GM12878 (cell line): ENCODE measurements at regions not wholly inside any gene's neighbourhood (a gene's known extent, or its start where the extent isn't known, plus 50 kb on each side); places are given as distances from the start of the nearest gene placed in this dataset.

Experiments
- ATAC-seq: fragments of 200-7000 bp; cut with Tn5 transposase; 3 replicates; pipeline ENCODE4 v1.9.1; 2020; ENCODE audit warnings: mild to moderate bottlenecking, moderate library complexity
- BruUV-seq: library from RNA; stranded (reverse); fragments of 400-500 nt; replicated peaks from 2 replicates; lab custom pipeline; 2021; lab: Mats Ljungman, UMichigan
- CTCF ChIA-PET: fragments of 300-600 bp; sonication (Branson Sonifier 250); formaldehyde crosslinking; extraction: SDS; loops from one replicate; lab custom pipeline; 2021; ENCODE audit warnings: inconsistent platforms; lab: Yijun Ruan, JAX
- POLR2A ChIA-PET: fragments of 350-600 bp; formaldehyde crosslinking; extraction: SDS; loops from one replicate; lab custom pipeline; 2021; ENCODE audit warnings: inconsistent platforms; lab: Charles Lee
- RAD21 ChIA-PET: fragments of 300-600 bp; sonication (Branson Sonifier 250); formaldehyde crosslinking; loops from one replicate; lab custom pipeline; 2023; ENCODE audit warnings: antibody characterized with exemption; ENCODE audit not compliant: unreplicated experiment; lab: Charles Lee
- SMC1A ChIA-PET: fragments of 300-600 bp; sonication (Branson Sonifier 250); formaldehyde crosslinking; loops from one replicate; lab custom pipeline; 2023; ENCODE audit not compliant: unreplicated experiment, uncharacterized antibody; lab: Charles Lee
- DNase-seq: peaks from one replicate; pipeline ENCODE4 v3.0.0-alpha.2; 2011; ENCODE audit warnings: low read depth, low spot score
- FAIRE-seq: peaks from 3 replicates; lab custom pipeline; 2011; peaks lifted over from hg19 to GRCh38; lab: Jason Lieb, UNC
- H2AFZ ChIP-seq: 2 replicates; pipeline ENCODE4 v1.6.0; 2011; ENCODE audit warnings: low read depth, low read length, control low read depth; ENCODE audit not compliant: control insufficient read depth
- H3K27ac ChIP-seq: 2 replicates; pipeline ENCODE4 v1.5.1; 2011; ENCODE audit warnings: control low read depth; ENCODE audit not compliant: control insufficient read depth, insufficient read depth
- H3K27me3 ChIP-seq, 2 experiments: replicated peaks in 1 of 2; 2 replicates each; pipeline versions ENCODE4 v1.6.0 to v1.6.1; 2011; ENCODE audit warnings: low read length in 1 of 2; ENCODE audit not compliant: control insufficient read depth in 2 of 2, insufficient read depth in 2 of 2
- H3K36me3 ChIP-seq, 2 experiments: 2 replicates each; pipeline ENCODE4 v1.5.1; 2011; ENCODE audit warnings: low read length in 1 of 2; ENCODE audit not compliant: control insufficient read depth in 2 of 2, insufficient read depth in 2 of 2
- H3K4me1 ChIP-seq: 2 replicates; pipeline ENCODE4 v1.6.1; 2011; ENCODE audit warnings: mild to moderate bottlenecking, low read length, moderate library complexity, mixed read lengths; ENCODE audit not compliant: control insufficient read depth, insufficient read depth
- H3K4me2 ChIP-seq: 2 replicates; pipeline ENCODE4 v1.6.0; 2011; ENCODE audit warnings: control low read depth; ENCODE audit not compliant: control insufficient read depth, insufficient read depth
- H3K4me3 ChIP-seq: fragments of 200-600 bp; sonication (generic); 2 replicates; pipeline ENCODE4 v1.5.1; 2016
- H3K79me2 ChIP-seq: 2 replicates; pipeline ENCODE4 v1.6.0; 2011; ENCODE audit warnings: low read length; ENCODE audit not compliant: control insufficient read depth, insufficient read depth
- H3K9ac ChIP-seq: 2 replicates; pipeline ENCODE4 v1.8.0; 2011; ENCODE audit warnings: low read length, control low read depth, mixed read lengths; ENCODE audit not compliant: control insufficient read depth, insufficient read depth
- H3K9me3 ChIP-seq: replicated peaks from 3 replicates; pipeline ENCODE4 v1.5.1; 2011; ENCODE audit warnings: mild to moderate bottlenecking, low read length; ENCODE audit not compliant: control insufficient read depth, insufficient read depth
- H4K20me1 ChIP-seq: 2 replicates; pipeline ENCODE4 v1.6.0; 2011; ENCODE audit not compliant: control insufficient read depth, insufficient read depth
- ASH2L ChIP-seq: fragments of 300-600, 200-600 bp; sonication (generic); IDR thresholded peaks from 2 replicates; pipeline ENCODE4 v1.6.1; 2017; ENCODE audit warnings: low read depth, mild to moderate bottlenecking, borderline replicate concordance
- CREM ChIP-seq: IDR thresholded peaks from 2 replicates; pipeline ENCODE4 v1.6.1; 2014; ENCODE audit warnings: antibody characterized with exemption, low read depth
- ETV6 ChIP-seq, 2 experiments: fragments of 450-650 bp in 1 of 2; IDR thresholded peaks in 1 of 2; conservative IDR thresholded peaks in 1 of 2; 2 replicates each; pipeline ENCODE4 v1.6.1; 2014; ENCODE audit warnings: antibody characterized with exemption in 1 of 2, borderline replicate concordance in 1 of 2, low read depth in 1 of 2, mild to moderate bottlenecking in 1 of 2, moderate library complexity in 1 of 2
- JUND ChIP-seq: IDR thresholded peaks from 2 replicates; pipeline ENCODE4 v1.6.1; 2012; ENCODE audit warnings: low read depth, mild to moderate bottlenecking, low read length, improper control_type of control experiment, moderate library complexity
- MEF2B ChIP-seq: fragments of 450-650 bp; IDR thresholded peaks from 2 replicates; pipeline ENCODE4 v1.6.1; 2018; ENCODE audit warnings: mild to moderate bottlenecking, moderate library complexity; ENCODE audit not compliant: partially characterized antibody, poor library complexity, severe bottlenecking
- MTA2 ChIP-seq: fragments of 450-650 bp; IDR thresholded peaks from 2 replicates; pipeline ENCODE4 v1.6.1; 2016; ENCODE audit warnings: low read depth, mild to moderate bottlenecking, moderate library complexity
- NFYA ChIP-seq: IDR thresholded peaks from 2 replicates; pipeline ENCODE4 v1.6.1; 2011; ENCODE audit warnings: low read depth, mild to moderate bottlenecking, low read length, improper control_type of control experiment, borderline replicate concordance
- NFYB ChIP-seq: IDR thresholded peaks from 2 replicates; pipeline ENCODE4 v1.6.1; 2011; ENCODE audit warnings: low read depth, mild to moderate bottlenecking, low read length, improper control_type of control experiment, moderate library complexity; ENCODE audit not compliant: insufficient read depth
- POLR2AphosphoS2 ChIP-seq: IDR thresholded peaks from 2 replicates; pipeline ENCODE4 v1.6.1; 2011; ENCODE audit warnings: low read depth, mild to moderate bottlenecking, low read length, improper control_type of control experiment, moderate library complexity
- RB1 ChIP-seq: fragments of 450-650 bp; formaldehyde crosslinking; IDR thresholded peaks from 2 replicates; pipeline ENCODE4 v1.6.1; 2017; ENCODE audit warnings: mild to moderate bottlenecking, borderline replicate concordance
- SREBF1 ChIP-seq: IDR thresholded peaks from 2 replicates; pipeline ENCODE4 v1.6.1; 2012; ENCODE audit warnings: mild to moderate bottlenecking, low read length
- STAT3 ChIP-seq: IDR thresholded peaks from 2 replicates; pipeline ENCODE4 v1.6.1; 2011; ENCODE audit warnings: low read depth, low read length, improper control_type of control experiment
- TCF7 ChIP-seq: IDR thresholded peaks from 2 replicates; pipeline ENCODE4 v1.6.1; 2014; ENCODE audit warnings: antibody characterized with exemption, borderline replicate concordance
- WGBS: methylation state at CpG from one replicate; pipeline ENCODE4 v1.1.6; 2016; ENCODE audit warnings: low lambda C conversion rate; ENCODE audit not compliant: insufficient replicate concordance, insufficient coverage; ENCODE audit errors: missing lambda C conversion rate; 5-methylcytosine and 5-hydroxymethylcytosine counted together
- in situ Hi-C: fragments of 300-500 bp; cut with MboI; formaldehyde crosslinking; loops from 9 replicates; pipeline ENCODE4 v1.14.3; 2018; ENCODE audit warnings: mixed read lengths
- intact Hi-C: fragments of 100-400 bp; cut with micrococcal nuclease; formaldehyde crosslinking; loops from one replicate; pipeline ENCODE4 v1.14.2; 2022; ENCODE audit not compliant: unreplicated experiment
- TF ChIP-seq, protein P1 (sequence below): fragments of 450-650 bp; IDR thresholded peaks from 2 replicates; pipeline ENCODE4 v1.6.1; 2018; ENCODE audit warnings: borderline replicate concordance, mild to moderate bottlenecking; ENCODE audit not compliant: partially characterized antibody
- TF ChIP-seq, protein P2 (sequence below): fragments of 450-650 bp; IDR thresholded peaks from 2 replicates; pipeline ENCODE4 v1.6.1; 2017; ENCODE audit warnings: mild to moderate bottlenecking, moderate library complexity

DNA sequence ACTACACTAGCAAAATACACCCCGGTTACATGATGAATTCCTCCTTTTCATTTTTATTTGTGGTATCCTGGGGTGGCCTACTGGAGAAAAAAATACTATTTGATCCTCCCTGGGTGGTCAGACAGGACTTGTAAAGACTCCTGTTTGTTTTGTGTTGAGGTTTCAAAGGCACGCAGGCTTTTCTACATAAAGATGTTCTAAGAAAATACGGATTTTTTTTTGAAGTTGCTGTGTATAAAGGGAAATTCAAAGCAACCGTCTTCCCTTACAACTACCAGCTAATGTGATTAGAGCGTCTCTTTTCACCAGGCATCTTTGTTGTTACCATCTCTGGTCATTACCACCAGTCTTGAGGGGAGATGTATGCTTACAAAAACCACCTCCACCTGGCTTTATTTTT, 187.1 kb downstream of the SOX4 start:
- RAD21 ChIA-PET, result no interaction called here
- DNase-seq (no peak), ATAC-seq (no peak), FAIRE-seq (no peak)
- no peaks in the 10 kb centered on the region for H3K79me2 ChIP-seq
- intact Hi-C loops, result no loop called here
- CTCF ChIA-PET, result no interaction called here
- H3K27ac ChIP-seq, result no peak overlapping the region
- no peak overlapping the region for H3K4me3 ChIP-seq
- in situ Hi-C loops, result no loop called here
- H3K9me3 ChIP-seq, result no peaks in the 10 kb centered on the region
- no peaks in the 10 kb centered on the region for H3K36me3 ChIP-seq
- BruUV-seq, result no TSS peak
- H3K4me2 ChIP-seq, result no peak overlapping the region
- H3K4me1 ChIP-seq, result no peaks in the 10 kb centered on the region
- POLR2A ChIA-PET, result no interaction called here
- TF ChIP-seq NFYB, result no peak
- no peak for TF ChIP-seq ETV6 (conservative IDR thresholded peaks at IDR 0.05 in 1 of 2, IDR thresholded peaks at IDR 0.05 in 1 of 2; ENCODE audit: borderline replicate concordance in 1 of 2, low read depth in 1 of 2)
- no peak for TF ChIP-seq CREM
- no peak for TF ChIP-seq SREBF1
- no peak for TF ChIP-seq MEF2B
- TF ChIP-seq ASH2L, result no peak
- TF ChIP-seq MTA2, result no peak
- TF ChIP-seq TCF7, result no peak
- TF ChIP-seq RB1, result no peak
- TF ChIP-seq, protein P1, sequence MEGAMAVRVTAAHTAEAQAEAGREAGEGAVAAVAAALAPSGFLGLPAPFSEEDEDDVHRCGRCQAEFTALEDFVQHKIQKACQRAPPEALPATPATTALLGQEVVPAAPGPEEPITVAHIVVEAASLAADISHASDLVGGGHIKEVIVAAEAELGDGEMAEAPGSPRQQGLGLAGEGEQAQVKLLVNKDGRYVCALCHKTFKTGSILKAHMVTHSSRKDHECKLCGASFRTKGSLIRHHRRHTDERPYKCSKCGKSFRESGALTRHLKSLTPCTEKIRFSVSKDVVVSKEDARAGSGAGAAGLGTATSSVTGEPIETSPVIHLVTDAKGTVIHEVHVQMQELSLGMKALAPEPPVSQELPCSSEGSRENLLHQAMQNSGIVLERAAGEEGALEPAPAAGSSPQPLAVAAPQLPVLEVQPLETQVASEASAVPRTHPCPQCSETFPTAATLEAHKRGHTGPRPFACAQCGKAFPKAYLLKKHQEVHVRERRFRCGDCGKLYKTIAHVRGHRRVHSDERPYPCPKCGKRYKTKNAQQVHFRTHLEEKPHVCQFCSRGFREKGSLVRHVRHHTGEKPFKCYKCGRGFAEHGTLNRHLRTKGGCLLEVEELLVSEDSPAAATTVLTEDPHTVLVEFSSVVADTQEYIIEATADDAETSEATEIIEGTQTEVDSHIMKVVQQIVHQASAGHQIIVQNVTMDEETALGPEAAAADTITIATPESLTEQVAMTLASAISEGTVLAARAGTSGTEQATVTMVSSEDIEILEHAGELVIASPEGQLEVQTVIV, result no peak
- no peak for TF ChIP-seq POLR2AphosphoS2
- TF ChIP-seq JUND, result no peak
- no peak for TF ChIP-seq NFYA
- TF ChIP-seq STAT3, result no peak
- TF ChIP-seq, protein P2, sequence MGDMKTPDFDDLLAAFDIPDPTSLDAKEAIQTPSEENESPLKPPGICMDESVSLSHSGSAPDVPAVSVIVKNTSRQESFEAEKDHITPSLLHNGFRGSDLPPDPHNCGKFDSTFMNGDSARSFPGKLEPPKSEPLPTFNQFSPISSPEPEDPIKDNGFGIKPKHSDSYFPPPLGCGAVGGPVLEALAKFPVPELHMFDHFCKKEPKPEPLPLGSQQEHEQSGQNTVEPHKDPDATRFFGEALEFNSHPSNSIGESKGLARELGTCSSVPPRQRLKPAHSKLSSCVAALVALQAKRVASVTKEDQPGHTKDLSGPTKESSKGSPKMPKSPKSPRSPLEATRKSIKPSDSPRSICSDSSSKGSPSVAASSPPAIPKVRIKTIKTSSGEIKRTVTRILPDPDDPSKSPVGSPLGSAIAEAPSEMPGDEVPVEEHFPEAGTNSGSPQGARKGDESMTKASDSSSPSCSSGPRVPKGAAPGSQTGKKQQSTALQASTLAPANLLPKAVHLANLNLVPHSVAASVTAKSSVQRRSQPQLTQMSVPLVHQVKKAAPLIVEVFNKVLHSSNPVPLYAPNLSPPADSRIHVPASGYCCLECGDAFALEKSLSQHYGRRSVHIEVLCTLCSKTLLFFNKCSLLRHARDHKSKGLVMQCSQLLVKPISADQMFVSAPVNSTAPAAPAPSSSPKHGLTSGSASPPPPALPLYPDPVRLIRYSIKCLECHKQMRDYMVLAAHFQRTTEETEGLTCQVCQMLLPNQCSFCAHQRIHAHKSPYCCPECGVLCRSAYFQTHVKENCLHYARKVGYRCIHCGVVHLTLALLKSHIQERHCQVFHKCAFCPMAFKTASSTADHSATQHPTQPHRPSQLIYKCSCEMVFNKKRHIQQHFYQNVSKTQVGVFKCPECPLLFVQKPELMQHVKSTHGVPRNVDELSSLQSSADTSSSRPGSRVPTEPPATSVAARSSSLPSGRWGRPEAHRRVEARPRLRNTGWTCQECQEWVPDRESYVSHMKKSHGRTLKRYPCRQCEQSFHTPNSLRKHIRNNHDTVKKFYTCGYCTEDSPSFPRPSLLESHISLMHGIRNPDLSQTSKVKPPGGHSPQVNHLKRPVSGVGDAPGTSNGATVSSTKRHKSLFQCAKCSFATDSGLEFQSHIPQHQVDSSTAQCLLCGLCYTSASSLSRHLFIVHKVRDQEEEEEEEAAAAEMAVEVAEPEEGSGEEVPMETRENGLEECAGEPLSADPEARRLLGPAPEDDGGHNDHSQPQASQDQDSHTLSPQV, result no peak
- H3K9ac ChIP-seq, result no peak overlapping the region
- H4K20me1 ChIP-seq, result no peaks in the 10 kb centered on the region
- WGBS, result 49% methylated on average over 5 of the region's 5 CpGs
- H2AFZ ChIP-seq, result no peak overlapping the region
- no peaks in the 10 kb centered on the region for H3K27me3 ChIP-seq
- SMC1A ChIA-PET, result interaction anchor here (1.5 kb wide), 1 partner anchor 11 kb away, joined by 3 read pairs; no protein-coding TSS in a partner anchor
